HEK293T (cell line): ENCODE measurements at regions not wholly inside any gene's neighbourhood (a gene's known extent, or its start where the extent isn't known, plus 50 kb on each side); places are given as distances from the start of the nearest gene placed in this dataset.

Experiments used
- FOXM1 ChIP-seq: fragments of 450-650 bp; IDR thresholded peaks from 2 replicates; pipeline ENCODE4 v1.6.1; 2017; ENCODE audit warnings: mild to moderate bottlenecking, borderline replicate concordance
- SUZ12 ChIP-seq: fragments of 450-650 bp; IDR thresholded peaks from 2 replicates; pipeline ENCODE4 v1.6.1; 2016; ENCODE audit warnings: mild to moderate bottlenecking
- ZNF384 ChIP-seq: fragments of 450-650 bp; IDR thresholded peaks from 2 replicates; pipeline ENCODE4 v1.6.1; 2016

GRCh38 chr2:239693761-239694415, 293.1 kb upstream of the HDAC4 start:
- TF ChIP-seq FOXM1 = no peak
- TF ChIP-seq SUZ12 = no peak
- TF ChIP-seq ZNF384 = no peak
